ENCODE measurements at regions not wholly inside any gene's neighbourhood (a gene's known extent, or its start where the extent isn't known, plus 50 kb on each side); places are given as distances from the start of the nearest gene placed in this dataset.

DNA sequence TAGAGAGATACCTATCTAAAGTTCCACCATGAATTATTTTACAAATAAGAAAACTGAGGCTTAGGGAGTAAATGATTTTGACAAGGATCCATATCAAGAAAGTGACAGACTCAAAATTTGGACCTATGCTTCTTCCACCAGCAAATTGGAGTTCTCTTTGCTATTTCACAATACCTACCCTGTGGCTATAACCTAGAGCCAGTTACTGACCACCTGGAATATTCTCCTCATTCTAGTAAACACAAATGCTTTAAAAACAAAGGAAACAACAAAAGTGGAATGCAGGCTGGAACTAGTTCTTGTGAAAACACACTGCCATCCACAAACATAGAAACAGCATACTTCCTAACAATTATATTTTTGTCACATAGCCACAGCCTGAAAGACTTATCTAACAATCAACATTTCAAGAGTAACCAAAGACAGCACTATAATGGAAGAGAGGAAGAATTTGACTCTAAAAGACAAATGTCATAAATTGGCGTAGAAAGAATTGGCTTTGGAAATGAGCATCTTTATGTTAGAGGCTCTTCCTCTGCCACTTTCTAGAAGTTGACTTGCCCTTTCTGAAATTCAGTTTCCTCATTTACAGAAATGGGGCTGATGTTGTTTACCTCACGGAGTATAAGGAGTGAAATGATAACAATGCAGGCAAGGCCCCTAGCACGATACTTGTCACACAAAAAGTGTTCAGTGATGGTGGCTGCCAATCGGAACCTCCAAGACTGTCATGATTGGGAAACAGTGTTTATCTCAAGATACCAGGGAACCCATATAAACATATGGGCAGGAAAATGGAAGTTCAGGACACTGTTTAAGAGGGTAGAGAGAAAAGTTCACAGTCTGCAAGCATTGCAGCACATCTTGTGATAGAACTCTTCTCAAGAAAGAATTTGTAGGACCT, 138.6 kb upstream of the LGR5 start:
- TF ChIP-seq, protein P1, sequence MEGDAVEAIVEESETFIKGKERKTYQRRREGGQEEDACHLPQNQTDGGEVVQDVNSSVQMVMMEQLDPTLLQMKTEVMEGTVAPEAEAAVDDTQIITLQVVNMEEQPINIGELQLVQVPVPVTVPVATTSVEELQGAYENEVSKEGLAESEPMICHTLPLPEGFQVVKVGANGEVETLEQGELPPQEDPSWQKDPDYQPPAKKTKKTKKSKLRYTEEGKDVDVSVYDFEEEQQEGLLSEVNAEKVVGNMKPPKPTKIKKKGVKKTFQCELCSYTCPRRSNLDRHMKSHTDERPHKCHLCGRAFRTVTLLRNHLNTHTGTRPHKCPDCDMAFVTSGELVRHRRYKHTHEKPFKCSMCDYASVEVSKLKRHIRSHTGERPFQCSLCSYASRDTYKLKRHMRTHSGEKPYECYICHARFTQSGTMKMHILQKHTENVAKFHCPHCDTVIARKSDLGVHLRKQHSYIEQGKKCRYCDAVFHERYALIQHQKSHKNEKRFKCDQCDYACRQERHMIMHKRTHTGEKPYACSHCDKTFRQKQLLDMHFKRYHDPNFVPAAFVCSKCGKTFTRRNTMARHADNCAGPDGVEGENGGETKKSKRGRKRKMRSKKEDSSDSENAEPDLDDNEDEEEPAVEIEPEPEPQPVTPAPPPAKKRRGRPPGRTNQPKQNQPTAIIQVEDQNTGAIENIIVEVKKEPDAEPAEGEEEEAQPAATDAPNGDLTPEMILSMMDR (IDR thresholded peaks at IDR 0.05), result no peak
- TF ChIP-seq POLR2A (IDR thresholded peaks at IDR 0.05), result no peak
